ENCODE measurements at regions not wholly inside any gene's neighbourhood (a gene's known extent, or its start where the extent isn't known, plus 50 kb on each side); places are given as distances from the start of the nearest gene placed in this dataset.

DNA sequence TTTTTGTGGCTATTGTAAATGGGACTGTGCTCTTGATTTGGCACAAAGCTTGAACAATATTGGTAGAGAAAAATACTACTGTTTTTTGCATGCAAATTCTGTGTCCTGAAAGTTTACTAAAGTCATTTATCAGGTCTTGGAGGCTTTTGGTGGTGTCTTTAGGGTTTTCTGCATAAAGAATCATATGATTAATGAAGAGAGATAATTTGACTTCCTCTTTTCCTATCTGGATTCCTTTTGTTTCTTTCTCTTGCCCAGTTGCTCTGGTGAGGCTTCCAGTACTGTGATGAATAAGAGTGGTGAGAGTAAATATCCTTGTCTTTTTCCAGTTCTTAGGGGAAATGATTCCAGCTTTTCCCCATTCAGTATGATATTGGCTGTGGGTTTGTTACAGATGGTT is 1166.7 kb downstream of the NCAM2 start:
- TF ChIP-seq POLR2A (IDR thresholded peaks at IDR 0.05) (no peak), EP300 (IDR thresholded peaks at IDR 0.05) (no peak), CTCF (IDR thresholded peaks at IDR 0.05) (no peak)

Measured in suprapubic skin (tissue), 3 donors.